CD4-positive, CD25-positive, alpha-beta regulatory T cell (primary cell): ENCODE measurements at regions not wholly inside any gene's neighbourhood (a gene's known extent, or its start where the extent isn't known, plus 50 kb on each side); places are given as distances from the start of the nearest gene placed in this dataset.

Experiments
- ATAC-seq, 2 donors: fragments of 150-1000 bp; cut with Tn5 transposase; one replicate each; pipeline ENCODE4 v1.10.0; 2021; ENCODE audit warnings: low read depth in 2 of 2, moderate number of reproducible peaks in 2 of 2, moderate library complexity in 1 of 2
- DNase-seq, 3 donors: peaks; one replicate each; pipeline versions ENCODE4 v3.0.0 to v3.0.0-alpha.2; 2012 to 2022; ENCODE audit warnings: mixed read lengths in 1 of 3
- H3K27ac ChIP-seq: one replicate; pipeline ENCODE4 v1.7.0; 2013; ENCODE audit warnings: mild to moderate bottlenecking, low read length; ENCODE audit not compliant: insufficient read depth, poor library complexity, severe bottlenecking
- H3K27me3 ChIP-seq: one replicate; pipeline ENCODE4 v1.7.0; 2013; ENCODE audit warnings: low read length; ENCODE audit not compliant: control insufficient read depth, insufficient read depth
- H3K36me3 ChIP-seq: one replicate; pipeline ENCODE4 v1.7.0; 2013; ENCODE audit warnings: mild to moderate bottlenecking, low read length, moderate library complexity; ENCODE audit not compliant: control insufficient read depth, insufficient read depth
- H3K4me1 ChIP-seq: 2 replicates; pipeline ENCODE4 v1.7.0; 2013; ENCODE audit warnings: mild to moderate bottlenecking, low read length; ENCODE audit not compliant: insufficient read depth, control insufficient read depth, poor library complexity, severe bottlenecking
- H3K4me3 ChIP-seq: one replicate; pipeline ENCODE4 v1.7.0; 2013; ENCODE audit warnings: low read depth, mild to moderate bottlenecking, low read length, moderate library complexity
- H3K9me3 ChIP-seq, 2 experiments: 1 replicate in 1 of 2; 2 replicates in 1 of 2; pipeline ENCODE4 v1.7.0; 2013; ENCODE audit warnings: low read length in 2 of 2, mild to moderate bottlenecking in 1 of 2, moderate library complexity in 1 of 2; ENCODE audit not compliant: control insufficient read depth in 2 of 2
- H3K27ac Mint-ChIP-seq, 3 donors: one replicate each; pipeline ENCODE4 v1.8.0; 2020 to 2022; ENCODE audit warnings: mild to moderate bottlenecking in 3 of 3, mixed read lengths in 3 of 3, moderate library complexity in 2 of 3
- H3K27me3 Mint-ChIP-seq: one replicate; pipeline ENCODE4 v1.8.0; 2022; ENCODE audit warnings: mild to moderate bottlenecking, mixed read lengths
- H3K36me3 Mint-ChIP-seq: one replicate; pipeline ENCODE4 v1.8.0; 2020; ENCODE audit warnings: mixed read lengths
- H3K4me1 Mint-ChIP-seq, 4 donors: one replicate each; pipeline ENCODE4 v1.8.0; 2020 to 2022; ENCODE audit warnings: mixed read lengths in 4 of 4, mild to moderate bottlenecking in 1 of 4
- H3K4me3 Mint-ChIP-seq, 4 donors: one replicate each; pipeline ENCODE4 v1.8.0; 2020 to 2022; ENCODE audit warnings: mild to moderate bottlenecking in 4 of 4, mixed read lengths in 4 of 4, moderate library complexity in 3 of 4
- H3K9me3 Mint-ChIP-seq, 7 donors: one replicate each; pipeline ENCODE4 v1.8.0; 2020 to 2022; ENCODE audit warnings: mixed read lengths in 7 of 7, mild to moderate bottlenecking in 3 of 7, moderate library complexity in 2 of 7

- Histone ChIP-seq H3K4me3 (no peak overlapping the region), H3K27me3 (no peaks in the 10 kb centered on the region), H3K4me1 (no peaks in the 10 kb centered on the region), H3K36me3 (no peaks in the 10 kb centered on the region), H3K27ac (no peak overlapping the region), H3K9me3 (no peaks in the 10 kb centered on the region)
- DNase-seq = no peak
- Mint-ChIP-seq H3K27me3 (peaks cover 12% of the 10 kb centered on the region), H3K27ac (no peak overlapping the region), H3K36me3 (no peaks in the 10 kb centered on the region), H3K9me3 (peaks cover 0 to 1% (median 0%) of the 10 kb centered on the region in 7 donors), H3K4me1 (no peaks in the 10 kb centered on the region), H3K4me3 (no peak overlapping the region)
- no peak for ATAC-seq
These were observed 236.0 kb upstream of the NR5A2 start for GRCh38 chr1:199791495-199791894.

DNA sequence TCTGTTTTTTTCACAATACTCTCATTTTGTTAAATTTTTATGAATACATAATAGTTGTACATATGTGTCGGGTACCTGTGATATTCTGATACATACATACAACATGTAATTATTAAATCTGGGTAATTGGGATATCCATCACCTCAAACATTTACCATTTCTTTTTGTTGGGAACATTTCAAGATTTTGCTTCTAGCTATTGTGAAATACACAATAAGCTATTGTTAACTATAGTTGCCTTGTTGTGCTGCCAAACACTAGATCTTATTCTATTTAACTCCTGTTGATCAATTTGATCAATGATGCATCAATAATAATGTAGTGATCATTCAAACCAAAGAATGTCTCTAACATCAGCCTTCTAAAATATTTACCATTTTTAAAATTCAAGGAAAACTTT lies 234.6 kb upstream of the NR5A2 start:
- Mint-ChIP-seq H3K27ac (no peak overlapping the region), H3K27me3 (peaks cover 14% of the 10 kb centered on the region), H3K9me3 (peaks cover 0 to 1% (median 0%) of the 10 kb centered on the region in 7 donors), H3K4me3 (no peak overlapping the region), H3K36me3 (no peaks in the 10 kb centered on the region), H3K4me1 (no peaks in the 10 kb centered on the region)
- Histone ChIP-seq H3K9me3 (no peaks in the 10 kb centered on the region), H3K36me3 (no peaks in the 10 kb centered on the region), H3K4me3 (no peak overlapping the region), H3K27me3 (no peaks in the 10 kb centered on the region), H3K27ac (no peak overlapping the region), H3K4me1 (no peaks in the 10 kb centered on the region)
- ATAC-seq (no peak), DNase-seq (no peak)

DNA sequence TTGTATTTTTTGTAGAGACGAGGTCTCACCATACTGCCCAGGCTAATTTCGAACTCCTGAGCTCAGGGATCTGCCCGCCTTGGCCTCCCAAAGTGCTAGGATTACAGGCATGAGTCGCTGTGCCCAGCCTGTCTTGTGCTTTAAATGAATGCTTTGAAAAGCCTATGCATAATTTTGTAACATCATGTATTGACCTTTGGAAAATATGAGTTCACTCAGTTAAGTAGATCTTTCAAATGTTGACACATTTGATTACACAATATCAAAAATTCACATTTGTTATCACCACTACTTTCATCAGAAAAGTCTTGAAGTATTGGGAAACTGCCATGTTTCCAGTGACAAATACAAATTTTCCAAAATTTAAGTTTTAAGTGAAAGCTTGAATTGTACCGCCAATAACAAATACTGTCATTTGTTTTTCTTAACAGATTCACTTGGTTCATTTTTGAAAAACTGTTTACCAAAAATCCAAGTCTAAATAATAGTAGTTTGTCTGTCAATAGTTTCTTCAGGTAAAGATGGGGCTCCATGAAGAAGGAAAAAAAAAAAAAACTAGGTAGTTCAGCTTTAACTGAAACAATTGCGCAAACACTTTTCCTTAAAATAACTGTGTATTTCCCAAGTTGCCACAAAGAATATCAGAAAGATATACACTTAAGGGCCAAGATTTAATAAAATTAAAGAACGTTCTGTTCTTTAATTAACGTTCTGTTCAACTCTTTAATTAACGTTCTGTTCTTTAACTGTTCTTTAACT lies 233.2 kb upstream of the NR5A2 start:
- DNase-seq (no peak), ATAC-seq (no peak)
- Histone ChIP-seq H3K9me3 (no peaks in the 10 kb centered on the region), H3K27ac (no peak overlapping the region), H3K4me1 (no peaks in the 10 kb centered on the region), H3K27me3 (no peaks in the 10 kb centered on the region), H3K4me3 (no peak overlapping the region), H3K36me3 (no peaks in the 10 kb centered on the region)
- Mint-ChIP-seq H3K36me3 (no peaks in the 10 kb centered on the region), H3K27me3 (peaks cover 22% of the 10 kb centered on the region), H3K4me1 (no peaks in the 10 kb centered on the region), H3K27ac (no peak overlapping the region), H3K9me3 (peaks cover 0 to 1% (median 0%) of the 10 kb centered on the region in 7 donors), H3K4me3 (no peak overlapping the region)

- H3K4me1 Mint-ChIP-seq = no peaks in the 10 kb centered on the region
- peaks cover 17% of the 10 kb centered on the region for H3K27me3 Mint-ChIP-seq
- peaks cover 0 to 1% (median 0%) of the 10 kb centered on the region in 7 donors for H3K9me3 Mint-ChIP-seq
- no peak overlapping the region for H3K27ac Mint-ChIP-seq
- H3K36me3 ChIP-seq = no peaks in the 10 kb centered on the region
- H3K4me3 Mint-ChIP-seq = no peak overlapping the region
- no peak for ATAC-seq
- no peaks in the 10 kb centered on the region for H3K4me1 ChIP-seq
- H3K9me3 ChIP-seq = no peaks in the 10 kb centered on the region
- H3K4me3 ChIP-seq = no peak overlapping the region
- no peaks in the 10 kb centered on the region for H3K36me3 Mint-ChIP-seq
- no peak for DNase-seq
- no peak overlapping the region for H3K27ac ChIP-seq
- H3K27me3 ChIP-seq = no peaks in the 10 kb centered on the region
These were observed 228.4 kb upstream of the NR5A2 start for GRCh38 chr1:199799116-199799515.

DNA sequence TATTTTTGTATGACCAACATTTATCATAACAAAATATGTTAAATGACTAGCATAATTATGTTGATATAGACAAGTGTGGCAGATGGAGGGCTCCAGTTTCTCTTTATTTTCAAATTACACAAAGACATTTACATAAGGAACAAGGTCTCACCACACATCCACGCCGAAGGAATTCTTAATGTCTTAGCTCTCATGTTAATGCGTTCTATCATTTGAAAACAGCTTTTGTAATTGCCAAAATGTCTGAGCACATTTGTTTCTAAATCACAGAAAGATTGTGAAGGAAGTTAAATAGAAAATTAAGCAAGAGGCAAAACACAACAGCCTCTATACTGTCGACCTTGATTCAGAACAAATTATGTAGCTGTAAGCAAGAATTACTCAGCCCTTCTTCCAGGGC lies 223.0 kb upstream of the NR5A2 start:
- H3K27me3 Mint-ChIP-seq = peaks cover 8% of the 10 kb centered on the region
- ATAC-seq (no peak), DNase-seq (no peak)
- H3K4me3 ChIP-seq = no peak overlapping the region
- H3K27ac Mint-ChIP-seq = no peak overlapping the region
- H3K9me3 Mint-ChIP-seq = no peaks in the 10 kb centered on the region
- no peaks in the 10 kb centered on the region for H3K36me3 Mint-ChIP-seq
- no peaks in the 10 kb centered on the region for H3K4me1 Mint-ChIP-seq
- no peaks in the 10 kb centered on the region for H3K36me3 ChIP-seq
- no peaks in the 10 kb centered on the region for H3K4me1 ChIP-seq
- no peak overlapping the region for H3K4me3 Mint-ChIP-seq
- no peak overlapping the region for H3K27ac ChIP-seq
- no peaks in the 10 kb centered on the region for H3K9me3 ChIP-seq
- no peaks in the 10 kb centered on the region for H3K27me3 ChIP-seq

- no peak for ATAC-seq
- H3K9me3 Mint-ChIP-seq = no peaks in the 10 kb centered on the region
- H3K9me3 ChIP-seq = no peaks in the 10 kb centered on the region
These were observed 219.2 kb upstream of the NR5A2 start for GRCh38 chr1:199808110-199808870.

DNA sequence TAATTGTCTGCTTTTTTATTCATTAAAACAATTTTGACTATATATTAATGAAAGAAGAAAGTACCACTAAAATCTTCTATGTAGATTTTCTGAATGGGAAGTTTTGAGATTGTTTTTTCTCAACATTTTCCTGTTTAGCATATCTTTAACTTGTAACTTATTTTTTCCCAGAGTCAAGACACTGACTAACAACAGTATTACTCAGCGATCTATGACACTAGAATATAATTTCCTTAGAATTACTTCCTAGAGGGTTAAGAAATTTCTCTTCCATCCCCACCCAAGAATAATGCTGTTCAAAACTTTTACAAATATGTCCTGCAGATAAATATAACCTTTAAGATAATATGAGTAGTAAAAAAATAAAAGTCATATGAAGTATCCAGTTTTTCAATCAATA lies 218.2 kb upstream of the NR5A2 start:
- Histone ChIP-seq H3K4me3 (no peak overlapping the region), H3K4me1 (no peaks in the 10 kb centered on the region), H3K27ac (no peak overlapping the region), H3K27me3 (no peaks in the 10 kb centered on the region), H3K36me3 (no peaks in the 10 kb centered on the region), H3K9me3 (no peaks in the 10 kb centered on the region)
- Mint-ChIP-seq H3K9me3 (no peaks in the 10 kb centered on the region), H3K27ac (no peak overlapping the region), H3K4me1 (no peaks in the 10 kb centered on the region), H3K36me3 (no peaks in the 10 kb centered on the region), H3K4me3 (no peak overlapping the region), H3K27me3 (peaks cover 7% of the 10 kb centered on the region)
- no peak for DNase-seq
- ATAC-seq = no peak

More at GRCh38 chr1:199808110-199808870, 219.2 kb upstream of the NR5A2 start:
- Mint-ChIP-seq H3K4me3 (no peak overlapping the region), H3K36me3 (no peaks in the 10 kb centered on the region), H3K27ac (no peak overlapping the region), H3K27me3 (peaks cover 4% of the 10 kb centered on the region), H3K4me1 (no peaks in the 10 kb centered on the region)
- DNase-seq = no peak
- H3K4me3 ChIP-seq = no peak overlapping the region
- H3K27me3 ChIP-seq = no peaks in the 10 kb centered on the region
- no peaks in the 10 kb centered on the region for H3K4me1 ChIP-seq
- H3K36me3 ChIP-seq = no peaks in the 10 kb centered on the region
- H3K27ac ChIP-seq = no peak overlapping the region

DNA sequence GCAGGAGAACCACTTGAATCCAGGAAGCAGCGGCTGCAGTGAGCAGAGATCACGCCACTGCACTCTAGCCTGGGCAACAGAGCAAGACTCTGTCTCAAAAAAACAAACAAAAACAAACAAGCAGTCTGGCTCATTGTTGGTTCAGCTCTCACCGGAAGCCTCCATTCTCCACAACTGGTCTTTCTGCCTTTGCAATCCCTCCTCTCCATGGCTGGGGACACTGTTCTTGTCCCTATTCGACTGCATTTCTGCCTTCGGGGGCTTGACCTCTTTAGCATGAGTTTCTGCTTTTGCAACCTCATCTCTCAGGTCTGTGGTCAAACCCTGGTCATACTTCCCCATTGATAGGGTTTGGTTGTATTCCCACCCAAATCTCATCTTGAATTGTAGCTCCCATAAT lies 216.3 kb upstream of the NR5A2 start:
- no peak overlapping the region for H3K4me3 ChIP-seq
- Mint-ChIP-seq H3K27ac (no peak overlapping the region), H3K9me3 (peaks cover 0 to 4% (median 0%) of the 10 kb centered on the region in 7 donors), H3K4me1 (no peaks in the 10 kb centered on the region), H3K4me3 (no peak overlapping the region), H3K27me3 (peaks cover 8% of the 10 kb centered on the region), H3K36me3 (no peaks in the 10 kb centered on the region)
- no peak overlapping the region for H3K27ac ChIP-seq
- ATAC-seq (no peak), DNase-seq (no peak)
- no peaks in the 10 kb centered on the region for H3K4me1 ChIP-seq
- H3K27me3 ChIP-seq = no peaks in the 10 kb centered on the region
- no peaks in the 10 kb centered on the region for H3K9me3 ChIP-seq
- no peaks in the 10 kb centered on the region for H3K36me3 ChIP-seq
